HL-60 (cell line): ENCODE measurements at regions not wholly inside any gene's neighbourhood (a gene's known extent, or its start where the extent isn't known, plus 50 kb on each side); places are given as distances from the start of the nearest gene placed in this dataset.

ENCODE experiments used
- CTCF ChIP-seq: IDR thresholded peaks from one replicate; pipeline ENCODE4 v1.5.1; 2011; ENCODE audit warnings: low read length, control low read depth, inconsistent platforms; ENCODE audit not compliant: insufficient read depth
- GABPA ChIP-seq: IDR thresholded peaks from 2 replicates; pipeline ENCODE4 v1.6.1; 2012; ENCODE audit warnings: low read depth
- POLR2AphosphoS5 ChIP-seq: IDR thresholded peaks from 2 replicates; pipeline ENCODE4 v1.6.1; 2012; ENCODE audit warnings: low read depth

DNA sequence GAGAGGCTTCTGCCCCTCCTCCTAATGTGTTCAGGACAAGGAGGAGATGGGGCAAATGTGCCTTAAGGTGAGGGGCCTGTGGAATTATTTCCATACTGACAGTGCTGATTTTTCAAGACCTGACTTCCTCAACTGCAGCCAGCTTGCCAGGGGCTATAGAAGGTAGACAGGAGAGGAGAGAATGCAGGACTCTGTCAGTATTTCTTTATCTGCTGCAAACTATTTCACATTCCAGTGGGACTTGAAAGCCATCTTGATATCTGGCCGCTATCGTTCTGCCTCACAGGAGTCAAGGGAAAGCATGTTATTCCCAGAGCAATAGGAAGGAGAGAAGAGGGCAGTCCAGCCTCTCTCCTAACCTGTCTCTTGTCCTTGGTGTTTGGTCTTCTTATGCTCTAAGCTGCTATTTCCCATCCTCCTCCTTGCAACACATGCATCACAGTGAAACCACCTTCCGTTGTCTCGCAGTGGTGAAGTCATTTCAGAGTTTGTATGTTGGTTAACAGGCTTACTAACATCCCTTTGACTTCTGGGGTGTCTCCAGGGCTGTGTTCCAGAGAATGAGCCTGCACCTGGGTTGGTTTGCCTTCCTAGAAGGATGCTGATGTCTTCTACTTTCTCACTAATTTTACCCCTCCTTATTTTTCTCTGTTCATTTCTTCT lies 95.1 kb upstream of the MRPS22 start:
- no peak for TF ChIP-seq CTCF
- no peak for TF ChIP-seq GABPA
- TF ChIP-seq POLR2AphosphoS5: no peak
